H1 (cell line): ENCODE measurements at regions not wholly inside any gene's neighbourhood (a gene's known extent, or its start where the extent isn't known, plus 50 kb on each side); places are given as distances from the start of the nearest gene placed in this dataset.

Experiments used
- ATF3 ChIP-seq: IDR thresholded peaks from 2 replicates; pipeline ENCODE4 v1.6.1; 2011; ENCODE audit warnings: low read depth, mild to moderate bottlenecking, low read length; ENCODE audit not compliant: insufficient read depth
- FOSL1 ChIP-seq: IDR thresholded peaks from 2 replicates; pipeline ENCODE4 v1.6.1; 2011; ENCODE audit warnings: mild to moderate bottlenecking, low read depth, low read length, moderate library complexity; ENCODE audit not compliant: insufficient read depth
- GTF2F1 ChIP-seq: IDR thresholded peaks from 2 replicates; pipeline ENCODE4 v1.6.1; 2012; ENCODE audit warnings: low read depth, low read length, improper control_type of control experiment, borderline replicate concordance
- KDM5A ChIP-seq: fragments of 200-600 bp; IDR thresholded peaks from 2 replicates; pipeline ENCODE4 v1.7.1; 2012; ENCODE audit warnings: mild to moderate bottlenecking, low read length, inconsistent platforms, mixed read lengths
- SIN3A ChIP-seq, 2 experiments: IDR thresholded peaks in 1 of 2; conservative IDR thresholded peaks in 1 of 2; 2 replicates each; pipeline ENCODE4 v1.6.1; 2011 to 2012; ENCODE audit warnings: low read length in 2 of 2, improper control_type of control experiment in 1 of 2, low read depth in 1 of 2, mild to moderate bottlenecking in 1 of 2
- SP2 ChIP-seq: IDR thresholded peaks from 2 replicates; pipeline ENCODE4 v1.6.1; 2012; ENCODE audit warnings: mild to moderate bottlenecking, low read length, inconsistent platforms
- TBP ChIP-seq: IDR thresholded peaks from 2 replicates; pipeline ENCODE4 v1.6.1; 2011; ENCODE audit warnings: low read depth, low read length, improper control_type of control experiment
- TF ChIP-seq, protein P1 (sequence below): fragments of 300-600 bp; sonication (generic); IDR thresholded peaks from 2 replicates; pipeline ENCODE4 v1.7.1; 2012; ENCODE audit warnings: low read length, moderate library complexity, mild to moderate bottlenecking, inconsistent platforms; ENCODE audit not compliant: insufficient replicate concordance
- TF ChIP-seq, protein P2 (sequence below): IDR thresholded peaks from 2 replicates; pipeline ENCODE4 v1.6.1; 2012; ENCODE audit warnings: inconsistent platforms

DNA sequence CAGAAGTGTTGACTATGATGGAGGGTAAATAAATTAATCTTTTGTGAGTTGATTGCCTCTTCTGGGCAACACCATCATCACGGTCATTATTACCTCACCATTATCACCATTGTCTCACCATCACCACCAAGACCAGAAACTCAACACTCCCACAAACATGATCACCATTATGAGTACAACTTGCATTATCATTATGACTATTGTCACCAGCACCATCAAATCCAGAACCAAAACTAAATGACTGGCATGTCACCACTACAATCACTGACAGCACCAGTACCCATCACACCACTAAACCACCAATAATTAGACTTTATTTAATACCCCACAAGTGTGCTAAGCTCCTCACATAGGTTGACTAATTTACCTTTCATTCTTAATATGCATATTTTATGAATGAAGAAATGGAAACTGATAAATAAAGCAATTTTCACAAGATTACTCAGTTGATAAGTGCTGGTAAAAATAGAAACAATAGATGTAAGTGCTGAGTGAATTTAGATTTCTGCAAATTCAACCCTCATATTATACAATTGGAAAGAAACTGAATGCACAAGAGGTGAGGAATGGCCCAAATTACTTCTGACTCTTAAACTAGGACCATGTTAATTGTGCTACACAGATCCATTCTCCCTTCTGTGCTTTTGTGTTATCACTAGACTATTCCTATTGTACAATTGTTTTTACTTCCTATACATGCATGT, 517.8 kb upstream of the PAPPA start (continued):
- TF ChIP-seq, protein P1, sequence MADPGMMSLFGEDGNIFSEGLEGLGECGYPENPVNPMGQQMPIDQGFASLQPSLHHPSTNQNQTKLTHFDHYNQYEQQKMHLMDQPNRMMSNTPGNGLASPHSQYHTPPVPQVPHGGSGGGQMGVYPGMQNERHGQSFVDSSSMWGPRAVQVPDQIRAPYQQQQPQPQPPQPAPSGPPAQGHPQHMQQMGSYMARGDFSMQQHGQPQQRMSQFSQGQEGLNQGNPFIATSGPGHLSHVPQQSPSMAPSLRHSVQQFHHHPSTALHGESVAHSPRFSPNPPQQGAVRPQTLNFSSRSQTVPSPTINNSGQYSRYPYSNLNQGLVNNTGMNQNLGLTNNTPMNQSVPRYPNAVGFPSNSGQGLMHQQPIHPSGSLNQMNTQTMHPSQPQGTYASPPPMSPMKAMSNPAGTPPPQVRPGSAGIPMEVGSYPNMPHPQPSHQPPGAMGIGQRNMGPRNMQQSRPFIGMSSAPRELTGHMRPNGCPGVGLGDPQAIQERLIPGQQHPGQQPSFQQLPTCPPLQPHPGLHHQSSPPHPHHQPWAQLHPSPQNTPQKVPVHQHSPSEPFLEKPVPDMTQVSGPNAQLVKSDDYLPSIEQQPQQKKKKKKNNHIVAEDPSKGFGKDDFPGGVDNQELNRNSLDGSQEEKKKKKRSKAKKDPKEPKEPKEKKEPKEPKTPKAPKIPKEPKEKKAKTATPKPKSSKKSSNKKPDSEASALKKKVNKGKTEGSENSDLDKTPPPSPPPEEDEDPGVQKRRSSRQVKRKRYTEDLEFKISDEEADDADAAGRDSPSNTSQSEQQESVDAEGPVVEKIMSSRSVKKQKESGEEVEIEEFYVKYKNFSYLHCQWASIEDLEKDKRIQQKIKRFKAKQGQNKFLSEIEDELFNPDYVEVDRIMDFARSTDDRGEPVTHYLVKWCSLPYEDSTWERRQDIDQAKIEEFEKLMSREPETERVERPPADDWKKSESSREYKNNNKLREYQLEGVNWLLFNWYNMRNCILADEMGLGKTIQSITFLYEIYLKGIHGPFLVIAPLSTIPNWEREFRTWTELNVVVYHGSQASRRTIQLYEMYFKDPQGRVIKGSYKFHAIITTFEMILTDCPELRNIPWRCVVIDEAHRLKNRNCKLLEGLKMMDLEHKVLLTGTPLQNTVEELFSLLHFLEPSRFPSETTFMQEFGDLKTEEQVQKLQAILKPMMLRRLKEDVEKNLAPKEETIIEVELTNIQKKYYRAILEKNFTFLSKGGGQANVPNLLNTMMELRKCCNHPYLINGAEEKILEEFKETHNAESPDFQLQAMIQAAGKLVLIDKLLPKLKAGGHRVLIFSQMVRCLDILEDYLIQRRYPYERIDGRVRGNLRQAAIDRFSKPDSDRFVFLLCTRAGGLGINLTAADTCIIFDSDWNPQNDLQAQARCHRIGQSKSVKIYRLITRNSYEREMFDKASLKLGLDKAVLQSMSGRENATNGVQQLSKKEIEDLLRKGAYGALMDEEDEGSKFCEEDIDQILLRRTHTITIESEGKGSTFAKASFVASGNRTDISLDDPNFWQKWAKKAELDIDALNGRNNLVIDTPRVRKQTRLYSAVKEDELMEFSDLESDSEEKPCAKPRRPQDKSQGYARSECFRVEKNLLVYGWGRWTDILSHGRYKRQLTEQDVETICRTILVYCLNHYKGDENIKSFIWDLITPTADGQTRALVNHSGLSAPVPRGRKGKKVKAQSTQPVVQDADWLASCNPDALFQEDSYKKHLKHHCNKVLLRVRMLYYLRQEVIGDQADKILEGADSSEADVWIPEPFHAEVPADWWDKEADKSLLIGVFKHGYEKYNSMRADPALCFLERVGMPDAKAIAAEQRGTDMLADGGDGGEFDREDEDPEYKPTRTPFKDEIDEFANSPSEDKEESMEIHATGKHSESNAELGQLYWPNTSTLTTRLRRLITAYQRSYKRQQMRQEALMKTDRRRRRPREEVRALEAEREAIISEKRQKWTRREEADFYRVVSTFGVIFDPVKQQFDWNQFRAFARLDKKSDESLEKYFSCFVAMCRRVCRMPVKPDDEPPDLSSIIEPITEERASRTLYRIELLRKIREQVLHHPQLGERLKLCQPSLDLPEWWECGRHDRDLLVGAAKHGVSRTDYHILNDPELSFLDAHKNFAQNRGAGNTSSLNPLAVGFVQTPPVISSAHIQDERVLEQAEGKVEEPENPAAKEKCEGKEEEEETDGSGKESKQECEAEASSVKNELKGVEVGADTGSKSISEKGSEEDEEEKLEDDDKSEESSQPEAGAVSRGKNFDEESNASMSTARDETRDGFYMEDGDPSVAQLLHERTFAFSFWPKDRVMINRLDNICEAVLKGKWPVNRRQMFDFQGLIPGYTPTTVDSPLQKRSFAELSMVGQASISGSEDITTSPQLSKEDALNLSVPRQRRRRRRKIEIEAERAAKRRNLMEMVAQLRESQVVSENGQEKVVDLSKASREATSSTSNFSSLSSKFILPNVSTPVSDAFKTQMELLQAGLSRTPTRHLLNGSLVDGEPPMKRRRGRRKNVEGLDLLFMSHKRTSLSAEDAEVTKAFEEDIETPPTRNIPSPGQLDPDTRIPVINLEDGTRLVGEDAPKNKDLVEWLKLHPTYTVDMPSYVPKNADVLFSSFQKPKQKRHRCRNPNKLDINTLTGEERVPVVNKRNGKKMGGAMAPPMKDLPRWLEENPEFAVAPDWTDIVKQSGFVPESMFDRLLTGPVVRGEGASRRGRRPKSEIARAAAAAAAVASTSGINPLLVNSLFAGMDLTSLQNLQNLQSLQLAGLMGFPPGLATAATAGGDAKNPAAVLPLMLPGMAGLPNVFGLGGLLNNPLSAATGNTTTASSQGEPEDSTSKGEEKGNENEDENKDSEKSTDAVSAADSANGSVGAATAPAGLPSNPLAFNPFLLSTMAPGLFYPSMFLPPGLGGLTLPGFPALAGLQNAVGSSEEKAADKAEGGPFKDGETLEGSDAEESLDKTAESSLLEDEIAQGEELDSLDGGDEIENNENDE, result no peak
- TF ChIP-seq, protein P2, sequence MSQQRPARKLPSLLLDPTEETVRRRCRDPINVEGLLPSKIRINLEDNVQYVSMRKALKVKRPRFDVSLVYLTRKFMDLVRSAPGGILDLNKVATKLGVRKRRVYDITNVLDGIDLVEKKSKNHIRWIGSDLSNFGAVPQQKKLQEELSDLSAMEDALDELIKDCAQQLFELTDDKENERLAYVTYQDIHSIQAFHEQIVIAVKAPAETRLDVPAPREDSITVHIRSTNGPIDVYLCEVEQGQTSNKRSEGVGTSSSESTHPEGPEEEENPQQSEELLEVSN, result no peak
- TF ChIP-seq TBP (no peak), SP2 (no peak), ATF3 (no peak), KDM5A (no peak), SIN3A (conservative IDR thresholded peaks at IDR 0.05 in 1 of 2, IDR thresholded peaks at IDR 0.05 in 1 of 2; ENCODE audit: low read depth in 1 of 2, low read length in 2 of 2) (no peak), FOSL1 (no peak), GTF2F1 (no peak)
